Activated CD8-positive, alpha-beta memory T cell treated with anti-CD3 and anti-CD28 coated beads, Interleukin-2, amount 10 ng/mL, durations not matched to agents 7 days and 5 days (primary cell): ENCODE measurements at regions not wholly inside any gene's neighbourhood (a gene's known extent, or its start where the extent isn't known, plus 50 kb on each side); places are given as distances from the start of the nearest gene placed in this dataset.

Experiments
- ATAC-seq: fragments of 150-1000 bp; cut with Tn5 transposase; one replicate; pipeline ENCODE4 v1.10.0; 2021; ENCODE audit warnings: moderate library complexity
- CTCF ChIA-PET: fragments of 350-600 bp; sonication (Branson Sonifier 250); formaldehyde crosslinking; loops from one replicate; lab custom pipeline; 2021; ENCODE audit warnings: antibody characterized with exemption; lab: Charles Lee
- DNase-seq: peaks from one replicate; pipeline ENCODE4 v3.0.0-alpha.2; 2020
- H3K27ac Mint-ChIP-seq: one replicate; pipeline ENCODE4 v1.8.0; 2021; ENCODE audit warnings: mild to moderate bottlenecking, mixed read lengths
- H3K27me3 Mint-ChIP-seq: one replicate; pipeline ENCODE4 v1.8.0; 2021; ENCODE audit warnings: mixed read lengths
- H3K36me3 Mint-ChIP-seq: one replicate; pipeline ENCODE4 v1.8.0; 2021; ENCODE audit warnings: mild to moderate bottlenecking, mixed read lengths
- H3K4me1 Mint-ChIP-seq: one replicate; pipeline ENCODE4 v1.8.0; 2021; ENCODE audit warnings: mixed read lengths
- H3K4me3 Mint-ChIP-seq: one replicate; pipeline ENCODE4 v1.8.0; 2021; ENCODE audit warnings: mild to moderate bottlenecking, moderate library complexity, mixed read lengths
- H3K9me3 Mint-ChIP-seq: one replicate; pipeline ENCODE4 v1.8.0; 2022; ENCODE audit warnings: low read depth, mixed read lengths

- H3K4me3 Mint-ChIP-seq: no peak overlapping the region
- H3K36me3 Mint-ChIP-seq: no peaks in the 10 kb centered on the region
- ATAC-seq (no peak), DNase-seq (no peak)
- no peaks in the 10 kb centered on the region for H3K9me3 Mint-ChIP-seq
- H3K27ac Mint-ChIP-seq: no peak overlapping the region
- peaks cover 7% of the 10 kb centered on the region for H3K27me3 Mint-ChIP-seq
- CTCF ChIA-PET: no interaction called here
- no peaks in the 10 kb centered on the region for H3K4me1 Mint-ChIP-seq
Measured at GRCh38 chr2:236696834-236697233, 127.2 kb downstream of the ACKR3 start.

GRCh38 chr2:236698016-236698627 lies 128.5 kb downstream of the ACKR3 start:
- no peaks in the 10 kb centered on the region for H3K9me3 Mint-ChIP-seq
- H3K27me3 Mint-ChIP-seq: peaks cover 7% of the 10 kb centered on the region
- no peak overlapping the region for H3K4me3 Mint-ChIP-seq
- ATAC-seq (no peak), DNase-seq (no peak)
- no peak overlapping the region for H3K27ac Mint-ChIP-seq
- CTCF ChIA-PET: no interaction called here
- H3K4me1 Mint-ChIP-seq: no peaks in the 10 kb centered on the region
- no peaks in the 10 kb centered on the region for H3K36me3 Mint-ChIP-seq

DNA sequence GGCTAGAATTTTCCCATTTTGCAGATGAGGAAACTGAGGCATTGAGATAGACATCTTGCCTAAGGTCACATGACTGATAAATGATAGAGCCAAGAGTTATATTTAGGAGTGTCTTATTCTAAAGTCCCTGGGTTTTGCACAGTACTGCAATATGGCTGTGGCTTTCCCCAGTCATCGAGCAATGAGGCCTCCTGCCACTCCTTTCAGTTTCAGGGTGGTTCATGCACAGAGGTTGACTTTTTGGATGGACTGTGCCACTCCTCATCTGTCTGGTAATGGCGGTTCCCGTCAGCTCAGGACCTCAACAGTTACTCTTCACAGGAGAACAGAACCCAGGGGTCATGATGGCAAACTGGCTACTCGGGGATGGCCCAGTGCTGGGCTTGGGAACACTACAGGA lies 131.1 kb downstream of the ACKR3 start:
- H3K4me3 Mint-ChIP-seq: no peak overlapping the region
- CTCF ChIA-PET: no interaction called here
- no peaks in the 10 kb centered on the region for H3K4me1 Mint-ChIP-seq
- H3K36me3 Mint-ChIP-seq: no peaks in the 10 kb centered on the region
- no peak for ATAC-seq
- no peaks in the 10 kb centered on the region for H3K9me3 Mint-ChIP-seq
- H3K27me3 Mint-ChIP-seq: peaks cover 5% of the 10 kb centered on the region
- H3K27ac Mint-ChIP-seq: no peak overlapping the region
- DNase-seq: no peak

DNA sequence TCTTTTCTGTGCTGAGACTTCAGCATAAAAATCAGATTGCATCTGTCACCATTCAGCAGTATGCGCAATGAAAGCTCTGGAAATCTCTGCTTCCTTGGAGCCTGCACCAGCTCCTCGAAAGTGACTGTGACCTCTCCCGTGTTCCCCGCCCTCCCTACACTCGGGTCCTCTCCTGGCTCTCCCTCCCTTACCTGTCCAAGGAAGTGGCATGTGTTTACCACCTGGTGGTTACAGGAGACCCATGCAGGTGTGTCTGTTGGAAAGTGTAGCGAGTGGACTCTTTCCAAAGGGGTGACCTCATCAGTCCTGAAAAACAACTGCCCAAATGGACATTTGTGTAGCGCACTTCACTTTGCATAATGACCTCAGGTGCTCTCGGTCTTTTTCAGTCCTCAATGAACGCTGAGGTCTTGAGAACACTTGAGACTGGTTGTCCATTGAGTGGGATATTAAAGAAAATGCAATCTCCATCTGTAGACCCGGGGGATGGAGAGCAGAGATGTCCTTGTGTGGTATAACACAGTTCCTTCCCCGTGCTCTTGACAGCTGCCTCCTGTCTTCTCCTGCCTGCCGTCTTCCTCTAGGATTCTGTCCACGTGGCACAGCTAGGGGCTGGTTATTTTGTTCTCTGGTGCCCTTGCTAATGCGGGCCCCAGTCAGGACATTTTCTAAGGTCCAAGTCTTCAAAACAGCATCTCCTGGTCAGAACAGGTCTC lies 133.2 kb downstream of the ACKR3 start:
- CTCF ChIA-PET: no interaction called here

DNA sequence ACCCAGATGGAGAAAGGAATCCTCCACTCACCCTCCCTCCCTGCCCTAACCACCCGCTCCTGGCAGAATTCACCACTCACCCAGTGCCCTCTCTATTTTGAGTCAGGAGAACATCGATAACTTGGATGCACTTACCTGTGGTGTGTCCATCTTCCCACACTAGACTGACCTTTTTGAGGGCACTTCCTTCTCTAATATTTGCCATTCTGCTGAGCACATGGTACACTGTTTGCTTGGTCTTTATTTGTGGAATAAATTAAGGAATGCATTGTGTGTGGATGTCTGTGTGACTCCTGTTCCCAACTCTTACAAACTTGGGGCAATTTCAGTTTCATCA lies 133.7 kb downstream of the ACKR3 start:
- DNase-seq (no peak), ATAC-seq (no peak)
- no peaks in the 10 kb centered on the region for H3K36me3 Mint-ChIP-seq
- peaks cover 6% of the 10 kb centered on the region for H3K9me3 Mint-ChIP-seq
- no peaks in the 10 kb centered on the region for H3K4me1 Mint-ChIP-seq
- H3K27ac Mint-ChIP-seq: no peak overlapping the region
- no peaks in the 10 kb centered on the region for H3K27me3 Mint-ChIP-seq
- no peak overlapping the region for H3K4me3 Mint-ChIP-seq
- CTCF ChIA-PET: no interaction called here

More for the DNA sequence above, 133.2 kb downstream of the ACKR3 start:
- DNase-seq: no peak
- Mint-ChIP-seq H3K27me3 (no peaks in the 10 kb centered on the region), H3K27ac (no peak overlapping the region), H3K4me3 (no peak overlapping the region), H3K4me1 (no peaks in the 10 kb centered on the region), H3K36me3 (no peaks in the 10 kb centered on the region), H3K9me3 (peaks cover 6% of the 10 kb centered on the region)
- no peak for ATAC-seq

DNA sequence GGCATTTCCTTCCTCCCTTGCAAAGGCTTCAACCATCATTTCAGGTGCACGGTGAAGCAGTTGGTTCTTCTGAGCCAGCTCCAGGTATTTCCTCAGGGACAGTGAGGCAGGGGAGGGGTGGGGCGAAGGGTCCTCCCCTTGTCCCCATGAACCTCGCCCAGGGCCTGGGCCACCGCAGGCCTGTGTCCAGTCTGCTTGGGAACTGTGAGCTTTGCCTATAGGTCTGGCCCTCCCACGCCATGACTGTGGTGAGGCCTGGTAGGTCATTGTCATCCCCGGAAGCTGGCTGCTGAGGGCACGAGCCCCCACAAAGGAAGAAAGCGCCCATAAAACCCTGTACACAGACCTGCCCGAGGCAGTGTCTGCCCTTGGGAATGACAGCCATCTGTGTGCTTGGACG lies 134.3 kb downstream of the ACKR3 start:
- CTCF ChIA-PET: no interaction called here
- no peak overlapping the region for H3K27ac Mint-ChIP-seq
- no peak for DNase-seq
- no peak overlapping the region for H3K4me3 Mint-ChIP-seq
- H3K27me3 Mint-ChIP-seq: no peaks in the 10 kb centered on the region
- no peaks in the 10 kb centered on the region for H3K36me3 Mint-ChIP-seq
- no peaks in the 10 kb centered on the region for H3K4me1 Mint-ChIP-seq
- no peak for ATAC-seq
- peaks cover 6% of the 10 kb centered on the region for H3K9me3 Mint-ChIP-seq

- H3K36me3 Mint-ChIP-seq: no peaks in the 10 kb centered on the region
- CTCF ChIA-PET: no interaction called here
Measured at GRCh38 chr2:236704887-236705286, 135.3 kb downstream of the ACKR3 start.

DNA sequence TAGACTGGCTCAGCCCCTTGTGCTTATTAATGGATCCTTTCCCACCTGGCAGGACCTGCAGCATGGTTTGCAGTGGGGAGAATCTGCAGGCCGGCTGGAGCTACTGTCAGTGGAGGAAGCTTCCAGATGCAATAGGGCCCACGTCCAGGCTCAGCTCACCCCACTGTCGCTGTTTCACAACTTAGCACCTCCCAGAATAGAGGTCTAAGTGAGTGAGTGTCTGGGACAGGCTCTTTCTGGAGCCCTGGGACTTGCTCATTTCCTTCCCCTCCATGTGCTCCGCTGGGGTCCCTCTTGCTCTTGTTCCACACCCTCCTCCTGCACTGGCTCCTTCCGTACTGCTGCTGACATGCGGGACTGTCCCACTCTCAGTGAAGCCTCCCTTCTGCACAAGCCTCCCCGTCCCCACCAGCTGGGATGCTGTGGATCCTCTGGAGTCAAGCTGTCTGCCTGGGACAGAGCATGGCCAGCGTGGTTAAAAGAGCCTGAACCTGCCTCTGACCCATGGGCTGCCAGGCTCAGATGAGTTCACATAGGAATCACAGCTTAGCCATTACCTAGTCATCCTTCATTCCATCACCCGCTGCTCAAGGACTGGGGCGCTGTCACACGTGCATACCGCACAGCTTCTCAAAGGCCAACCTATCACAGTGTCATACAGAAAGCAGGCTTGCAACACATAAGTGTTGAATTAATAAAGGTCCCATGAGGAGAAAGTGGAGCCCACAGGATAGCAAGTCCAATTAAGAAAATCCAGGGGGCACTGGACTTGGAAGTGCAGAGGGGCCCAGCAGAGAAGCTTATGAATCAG lies 135.9 kb downstream of the ACKR3 start:
- H3K9me3 Mint-ChIP-seq: peaks cover 6% of the 10 kb centered on the region
- no peaks in the 10 kb centered on the region for H3K27me3 Mint-ChIP-seq
- ATAC-seq (no peak), DNase-seq (no peak)
- H3K27ac Mint-ChIP-seq: no peak overlapping the region
- no peaks in the 10 kb centered on the region for H3K4me1 Mint-ChIP-seq
- CTCF ChIA-PET: no interaction called here
- no peak overlapping the region for H3K4me3 Mint-ChIP-seq
- H3K36me3 Mint-ChIP-seq: no peaks in the 10 kb centered on the region

More at GRCh38 chr2:236704887-236705286, 135.3 kb downstream of the ACKR3 start:
- peaks cover 6% of the 10 kb centered on the region for H3K9me3 Mint-ChIP-seq
- no peak overlapping the region for H3K4me3 Mint-ChIP-seq
- no peaks in the 10 kb centered on the region for H3K4me1 Mint-ChIP-seq
- DNase-seq (no peak), ATAC-seq (no peak)
- no peak overlapping the region for H3K27ac Mint-ChIP-seq
- no peaks in the 10 kb centered on the region for H3K27me3 Mint-ChIP-seq

GRCh38 chr2:236706288-236706687 lies 136.7 kb downstream of the ACKR3 start:
- CTCF ChIA-PET: no interaction called here
- no peak for ATAC-seq
- no peaks in the 10 kb centered on the region for H3K27me3 Mint-ChIP-seq
- no peak overlapping the region for H3K27ac Mint-ChIP-seq
- no peaks in the 10 kb centered on the region for H3K36me3 Mint-ChIP-seq
- H3K9me3 Mint-ChIP-seq: peaks cover 6% of the 10 kb centered on the region
- H3K4me3 Mint-ChIP-seq: no peak overlapping the region
- peaks cover 4% of the 10 kb centered on the region for H3K4me1 Mint-ChIP-seq
- DNase-seq: no peak

DNA sequence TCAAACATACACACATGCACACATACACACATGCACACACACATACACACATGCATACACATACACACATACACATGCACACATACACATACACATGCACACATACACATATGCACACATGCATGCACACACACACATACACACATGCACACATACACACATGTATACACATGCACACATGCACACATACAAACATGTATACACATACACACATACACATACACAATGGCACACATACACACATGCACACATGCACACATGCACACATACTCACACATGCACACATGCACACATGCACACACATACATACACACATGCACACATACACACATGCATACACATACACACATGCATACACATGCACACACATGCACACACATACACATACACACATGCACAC lies 137.2 kb downstream of the ACKR3 start:
- no peaks in the 10 kb centered on the region for H3K27me3 Mint-ChIP-seq
- H3K9me3 Mint-ChIP-seq: peaks cover 6% of the 10 kb centered on the region
- H3K4me1 Mint-ChIP-seq: peaks cover 6% of the 10 kb centered on the region
- ATAC-seq (no peak), DNase-seq (no peak)
- no peak overlapping the region for H3K27ac Mint-ChIP-seq
- no peaks in the 10 kb centered on the region for H3K36me3 Mint-ChIP-seq
- CTCF ChIA-PET: no interaction called here
- H3K4me3 Mint-ChIP-seq: no peak overlapping the region

- Mint-ChIP-seq H3K9me3 (peaks cover 6% of the 10 kb centered on the region), H3K4me1 (peaks cover 6% of the 10 kb centered on the region)
- CTCF ChIA-PET: interaction anchor here (1.3 kb wide), 1 partner anchor 18 kb away, joined by 3 read pairs; no protein-coding TSS in a partner anchor
Measured at GRCh38 chr2:236711440-236711839, 141.8 kb downstream of the ACKR3 start.

DNA sequence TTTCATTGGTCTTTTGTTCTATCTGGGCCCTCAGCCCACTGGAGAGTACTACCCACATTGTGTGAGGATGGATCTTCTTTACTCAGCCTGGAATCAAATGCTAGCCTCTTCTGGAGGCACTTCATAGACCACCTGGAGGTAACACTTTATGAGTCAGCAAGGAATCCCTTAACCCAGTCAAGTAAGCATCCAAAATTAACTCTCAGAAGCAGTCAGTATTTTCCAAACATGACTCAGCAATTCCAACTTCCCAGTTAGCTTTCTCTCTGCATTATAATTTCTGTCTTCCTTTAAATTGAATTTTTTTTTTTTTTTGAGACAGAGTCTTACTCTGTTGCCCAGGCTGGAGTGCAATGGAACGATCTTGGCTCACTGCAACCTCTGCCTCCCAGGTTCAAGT lies 142.7 kb downstream of the ACKR3 start:
- ATAC-seq: no peak
- CTCF ChIA-PET: no interaction called here
- H3K27ac Mint-ChIP-seq: no peak overlapping the region

More at GRCh38 chr2:236711440-236711839, 141.8 kb downstream of the ACKR3 start:
- Mint-ChIP-seq H3K27ac (no peak overlapping the region), H3K36me3 (no peaks in the 10 kb centered on the region), H3K4me3 (no peak overlapping the region), H3K27me3 (peaks cover 18% of the 10 kb centered on the region)
- ATAC-seq (peak; percentile 67), DNase-seq (peak; percentile 45)

GRCh38 chr2:236712961-236713673 lies 143.5 kb downstream of the ACKR3 start:
- peaks cover 6% of the 10 kb centered on the region for H3K4me1 Mint-ChIP-seq
- no peak overlapping the region for H3K27ac Mint-ChIP-seq
- no peak for ATAC-seq
- DNase-seq: no peak
- no peaks in the 10 kb centered on the region for H3K9me3 Mint-ChIP-seq
- no peak overlapping the region for H3K4me3 Mint-ChIP-seq
- no peaks in the 10 kb centered on the region for H3K36me3 Mint-ChIP-seq
- CTCF ChIA-PET: no interaction called here
- peaks cover 23% of the 10 kb centered on the region for H3K27me3 Mint-ChIP-seq

More for the DNA sequence above, 142.7 kb downstream of the ACKR3 start:
- no peak for DNase-seq
- Mint-ChIP-seq H3K4me3 (no peak overlapping the region), H3K27me3 (peaks cover 20% of the 10 kb centered on the region), H3K9me3 (no peaks in the 10 kb centered on the region), H3K4me1 (peaks cover 6% of the 10 kb centered on the region), H3K36me3 (no peaks in the 10 kb centered on the region)
